Transverse colon (tissue), 4 donors: ENCODE measurements at regions not wholly inside any gene's neighbourhood (a gene's known extent, or its start where the extent isn't known, plus 50 kb on each side); places are given as distances from the start of the nearest gene placed in this dataset.

Experiments
- DNase-seq: peaks from one replicate; pipeline ENCODE4 v3.0.0-alpha.2; 2019
- H3K27ac ChIP-seq, 4 donors: fragments of 200-600 bp; sonication (generic); 2 replicates each; pipeline ENCODE4 v1.5.1; 2016 to 2018; ENCODE audit warnings: inconsistent platforms in 4 of 4
- H3K27me3 ChIP-seq: fragments of 200-600 bp; sonication (generic); 2 replicates; pipeline ENCODE4 v1.5.1; 2017; ENCODE audit warnings: inconsistent platforms
- H3K36me3 ChIP-seq, 4 donors: fragments of 200-600 bp; sonication (generic); 2 replicates each; pipeline ENCODE4 v1.5.1; 2017 to 2019; ENCODE audit warnings: inconsistent platforms in 4 of 4
- H3K4me1 ChIP-seq, 4 donors: fragments of 200-600 bp; sonication (generic); 2 replicates each; pipeline ENCODE4 v1.5.1; 2017 to 2020; ENCODE audit warnings: inconsistent platforms in 4 of 4
- H3K4me3 ChIP-seq, 4 donors: fragments of 200-600 bp; sonication (generic); 1 replicate in 1 of 4; 2 replicates in 3 of 4; pipeline versions ENCODE4 v1.5.1 to v1.6.1; 2017 to 2019; ENCODE audit warnings: inconsistent platforms in 4 of 4
- H3K9me3 ChIP-seq, 2 donors: fragments of 200-600 bp; sonication (generic); 2 replicates each; pipeline ENCODE4 v1.5.1; 2017 to 2019; ENCODE audit warnings: inconsistent platforms in 2 of 2
- CTCF ChIP-seq, 5 experiments: fragments of 200-600 bp in 3 of 5; fragments of 450-650 bp in 2 of 5; sonication (generic) in 3 of 5; IDR thresholded peaks; 1 replicate in 2 of 5; 2 replicates in 3 of 5; pipeline ENCODE4 v1.5.1; 2016 to 2017; ENCODE audit warnings: antibody characterized with exemption in 5 of 5, inconsistent platforms in 3 of 5, mild to moderate bottlenecking in 2 of 5, moderate library complexity in 1 of 5
- EP300 ChIP-seq: sonication (generic); formaldehyde crosslinking; IDR thresholded peaks from one replicate; pipeline ENCODE4 v1.6.1; 2017; ENCODE audit warnings: antibody characterized with exemption, low read depth
- POLR2A ChIP-seq: fragments of 450-650 bp; IDR thresholded peaks from one replicate; pipeline ENCODE4 v1.6.1; 2016; ENCODE audit warnings: antibody characterized with exemption, mild to moderate bottlenecking, moderate library complexity
- POLR2AphosphoS5 ChIP-seq, 3 donors: sonication (generic); formaldehyde crosslinking; IDR thresholded peaks; one replicate each; pipeline ENCODE4 v1.6.1; 2016; ENCODE audit warnings: antibody characterized with exemption in 3 of 3
- WGBS, 2 donors: methylation state at CpG; one replicate each; pipeline ENCODE4 v1.1.5; 2018; ENCODE audit warnings: low coverage in 1 of 2; 5-methylcytosine and 5-hydroxymethylcytosine counted together
- in situ Hi-C, 4 donors: fragments of 200-750 bp; cut with MboI; loops; one replicate each; pipeline versions ENCODE4 v1.15.0 to v1.15.1; 2017; ENCODE audit warnings: low sequenced_read_pairs in 3 of 4, low pct_ligation_motif_present in 1 of 4, low pct_unique_long_range_greater_than_20kb in 1 of 4
- intact Hi-C: fragments of 100-400 bp; cut with DNase I; formaldehyde crosslinking; loops from one replicate; pipeline ENCODE4 v1.15.1; 2023; ENCODE audit warnings: low total_unique reads

- H3K4me1 ChIP-seq = no peaks in the 10 kb centered on the region
- no peak overlapping the region for H3K4me3 ChIP-seq
- no peak for DNase-seq
- intact Hi-C loops = no loop called here
- H3K27me3 ChIP-seq = no peaks in the 10 kb centered on the region
- no peak overlapping the region for H3K27ac ChIP-seq
- H3K9me3 ChIP-seq = no peaks in the 10 kb centered on the region
- no peaks in the 10 kb centered on the region for H3K36me3 ChIP-seq
- in situ Hi-C loops = no loop called here
- 80 to 93% methylated on average over 1 of the region's 1 CpG for WGBS, 2 donors
- TF ChIP-seq POLR2AphosphoS5 (IDR thresholded peaks at IDR 0.05) = no peak
- no peak for TF ChIP-seq EP300
- no peak for TF ChIP-seq POLR2A
- no peak for TF ChIP-seq CTCF (IDR thresholded peaks at IDR 0.05)
Observed at GRCh38 chr14:80383223-80383622, 171.9 kb upstream of the DIO2 start.

- in situ Hi-C loops = no loop called here
- intact Hi-C loops = no loop called here
- Histone ChIP-seq H3K27ac (no peak overlapping the region), H3K4me1 (no peaks in the 10 kb centered on the region), H3K9me3 (no peaks in the 10 kb centered on the region), H3K36me3 (no peaks in the 10 kb centered on the region), H3K4me3 (no peak overlapping the region), H3K27me3 (no peaks in the 10 kb centered on the region)
- WGBS, 2 donors = 89% methylated on average over 2 to 5 of the region's 5 CpGs
- DNase-seq = no peak
- TF ChIP-seq POLR2AphosphoS5 (IDR thresholded peaks at IDR 0.05) (no peak), CTCF (IDR thresholded peaks at IDR 0.05) (no peak), POLR2A (no peak), EP300 (no peak)
Observed at GRCh38 chr14:80381807-80382363, 170.6 kb upstream of the DIO2 start.

- Histone ChIP-seq H3K27ac (no peak overlapping the region), H3K4me1 (no peaks in the 10 kb centered on the region), H3K27me3 (no peaks in the 10 kb centered on the region), H3K9me3 (no peaks in the 10 kb centered on the region), H3K4me3 (no peak overlapping the region), H3K36me3 (no peaks in the 10 kb centered on the region)
- TF ChIP-seq EP300 = no peak
- DNase-seq = no peak
- WGBS, 2 donors = 73 to 86% methylated on average over 1 of the region's 1 CpG
- in situ Hi-C loops = no loop called here
- intact Hi-C loops = no loop called here
Observed at GRCh38 chr14:80379035-80379434, 167.7 kb upstream of the DIO2 start.

GRCh38 chr14:80378084-80378690, 166.9 kb upstream of the DIO2 start:
- in situ Hi-C loops = no loop called here
- H3K4me1 ChIP-seq = no peaks in the 10 kb centered on the region
- no peak for DNase-seq
- intact Hi-C loops = no loop called here
- TF ChIP-seq EP300 (no peak), POLR2AphosphoS5 (IDR thresholded peaks at IDR 0.05) (no peak), POLR2A (no peak), CTCF (IDR thresholded peaks at IDR 0.05) (no peak)
- no peak overlapping the region for H3K4me3 ChIP-seq
- H3K27ac ChIP-seq = no peak overlapping the region
- no peaks in the 10 kb centered on the region for H3K36me3 ChIP-seq
- WGBS, 2 donors = 78 to 83% methylated on average over 3 to 9 of the region's 9 CpGs
- H3K9me3 ChIP-seq = no peaks in the 10 kb centered on the region
- H3K27me3 ChIP-seq = no peaks in the 10 kb centered on the region

GRCh38 chr14:80364816-80365215, 153.5 kb upstream of the DIO2 start:
- no peak for TF ChIP-seq CTCF (IDR thresholded peaks at IDR 0.05)
- no peak for TF ChIP-seq POLR2AphosphoS5 (IDR thresholded peaks at IDR 0.05)
- no peak for TF ChIP-seq EP300
- TF ChIP-seq POLR2A = no peak
- Histone ChIP-seq H3K27ac (no peak overlapping the region), H3K36me3 (no peaks in the 10 kb centered on the region), H3K4me1 (no peaks in the 10 kb centered on the region), H3K9me3 (no peaks in the 10 kb centered on the region), H3K27me3 (no peaks in the 10 kb centered on the region), H3K4me3 (no peak overlapping the region)
- DNase-seq = no peak
- intact Hi-C loops (no loop called here), in situ Hi-C loops (no loop called here)
- WGBS, 2 donors = 63 to 78% methylated on average over 2 of the region's 2 CpGs
